ENCODE measurements at regions not wholly inside any gene's neighbourhood (a gene's known extent, or its start where the extent isn't known, plus 50 kb on each side); places are given as distances from the start of the nearest gene placed in this dataset.
"Not testable (repeated sequence)": the region's sequence is repeated elsewhere in the genome, so short reads cannot be mapped to it uniquely, and the experiment has no call there.

DNA sequence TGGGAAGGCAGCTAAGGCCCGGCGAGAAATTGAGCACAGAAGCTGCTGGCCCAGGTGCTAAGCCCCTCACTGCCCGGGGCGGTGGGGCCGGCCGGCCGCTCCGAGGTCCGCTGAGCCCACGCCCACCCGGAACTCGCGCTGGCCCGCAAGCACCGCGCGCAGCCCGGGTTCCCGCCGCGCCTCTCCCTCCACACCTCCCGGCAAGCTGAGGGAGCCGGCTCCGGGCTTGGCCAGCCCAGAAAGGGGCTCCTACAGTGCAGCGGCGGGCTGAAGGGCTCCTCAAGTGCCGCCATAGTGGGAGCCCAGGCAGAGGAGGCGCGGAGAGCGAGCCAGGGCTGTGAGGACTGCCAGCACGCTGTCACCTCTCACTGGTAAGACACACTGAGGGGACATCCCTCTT, 85.5 kb upstream of the C15orf39 start:
- TF ChIP-seq ZNF473, ZNF571 (tag by site-specific recombination; IDR thresholded peaks at IDR 0.05): not testable (repeated sequence)
